Sigmoid colon (tissue), 4 donors: ENCODE measurements at regions not wholly inside any gene's neighbourhood (a gene's known extent, or its start where the extent isn't known, plus 50 kb on each side); places are given as distances from the start of the nearest gene placed in this dataset.

Experiments used
- CTCF ChIP-seq, 4 experiments: fragments of 450-650 bp in 3 of 4; fragments of 200-600 bp in 1 of 4; IDR thresholded peaks; one replicate each; pipeline ENCODE4 v1.5.1; 2016 to 2019; ENCODE audit warnings: antibody characterized with exemption in 4 of 4, mild to moderate bottlenecking in 3 of 4, moderate library complexity in 2 of 4
- EP300 ChIP-seq, 4 donors: sonication (generic); formaldehyde crosslinking; IDR thresholded peaks; one replicate each; pipeline ENCODE4 v1.6.1; 2017; ENCODE audit warnings: antibody characterized with exemption in 4 of 4
- POLR2A ChIP-seq, 2 donors: fragments of 450-650 bp; IDR thresholded peaks; one replicate each; pipeline ENCODE4 v1.6.1; 2016; ENCODE audit warnings: antibody characterized with exemption in 2 of 2, mild to moderate bottlenecking in 2 of 2, moderate library complexity in 2 of 2

GRCh38 chr4:179478608-179479007 lies 2036.4 kb upstream of the AGA start:
- no peak for TF ChIP-seq CTCF (IDR thresholded peaks at IDR 0.05)
- TF ChIP-seq POLR2A (IDR thresholded peaks at IDR 0.05), result no peak
- no peak for TF ChIP-seq EP300 (IDR thresholded peaks at IDR 0.05)
